Esophagus squamous epithelium (tissue), 5 donors: ENCODE measurements at regions not wholly inside any gene's neighbourhood (a gene's known extent, or its start where the extent isn't known, plus 50 kb on each side); places are given as distances from the start of the nearest gene placed in this dataset.

Experiments used
- DNase-seq: peaks from one replicate; lab custom pipeline; 2025; lab: John Stamatoyannopoulos, UW
- H3K27ac ChIP-seq, 4 donors: fragments of 200-600 bp; sonication (generic); one replicate each; pipeline ENCODE4 v1.5.1; 2016 to 2019; ENCODE audit warnings: mild to moderate bottlenecking in 1 of 4
- H3K27me3 ChIP-seq, 4 donors: fragments of 200-600 bp; sonication (generic); 1 replicate in 3 of 4; 2 replicates in 1 of 4; pipeline versions ENCODE4 v1.5.1 to v1.6.0; 2017 to 2021; ENCODE audit warnings: antibody characterized with exemption in 1 of 4
- H3K36me3 ChIP-seq, 3 donors: fragments of 200-600 bp; sonication (generic); one replicate each; pipeline ENCODE4 v1.5.1; 2016 to 2019
- H3K4me1 ChIP-seq, 3 donors: fragments of 200-600 bp; sonication (generic); one replicate each; pipeline ENCODE4 v1.5.1; 2017 to 2019
- H3K4me3 ChIP-seq, 4 donors: fragments of 200-600 bp; sonication (generic); 1 replicate in 3 of 4; 2 replicates in 1 of 4; pipeline ENCODE4 v1.5.1; 2016 to 2019; ENCODE audit warnings: mild to moderate bottlenecking in 2 of 4, moderate library complexity in 1 of 4
- H3K9me3 ChIP-seq, 3 donors: fragments of 200-600 bp; sonication (generic); one replicate each; pipeline ENCODE4 v1.5.1; 2016 to 2019
- CTCF ChIP-seq, 6 experiments: fragments of 450-650 bp in 4 of 6; fragments of 200-600 bp in 2 of 6; sonication (generic) in 2 of 6; IDR thresholded peaks; one replicate each; pipeline ENCODE4 v1.5.1; 2016 to 2019; ENCODE audit warnings: antibody characterized with exemption in 6 of 6, mild to moderate bottlenecking in 4 of 6, moderate library complexity in 4 of 6
- POLR2A ChIP-seq, 4 donors: fragments of 450-650 bp; IDR thresholded peaks; one replicate each; pipeline ENCODE4 v1.6.1; 2017; ENCODE audit warnings: antibody characterized with exemption in 4 of 4, mild to moderate bottlenecking in 4 of 4, moderate library complexity in 3 of 4
- WGBS, 2 donors: methylation state at CpG; one replicate each; pipeline ENCODE4 v1.1.5; 2018; 5-methylcytosine and 5-hydroxymethylcytosine counted together
- intact Hi-C: fragments of 100-400 bp; cut with DNase I; formaldehyde crosslinking; loops from one replicate; pipeline ENCODE4 v1.15.0; 2022
- donor health status: DM: yes; HTN: yes; CAD: no.

GRCh38 chrX:45879512-45879911 is 665.7 kb downstream of the ZNF674 start:
- WGBS, 2 donors, result 67 to 96% methylated on average over 3 of the region's 3 CpGs
- Histone ChIP-seq H3K4me1 (no peaks in the 10 kb centered on the region), H3K9me3 (no peaks in the 10 kb centered on the region), H3K27me3 (peaks cover 0 to 2% (median 0%) of the 10 kb centered on the region in 4 donors), H3K4me3 (no peak overlapping the region), H3K36me3 (no peaks in the 10 kb centered on the region), H3K27ac (no peak overlapping the region)
- no peak for DNase-seq
- TF ChIP-seq POLR2A (IDR thresholded peaks at IDR 0.05), result no peak
- no peak for TF ChIP-seq CTCF (IDR thresholded peaks at IDR 0.05)
- intact Hi-C loops, result no loop called here

- Histone ChIP-seq H3K36me3 (no peaks in the 10 kb centered on the region), H3K27me3 (peaks cover 0 to 2% (median 0%) of the 10 kb centered on the region in 4 donors), H3K27ac (no peak overlapping the region), H3K4me1 (no peaks in the 10 kb centered on the region), H3K9me3 (no peaks in the 10 kb centered on the region), H3K4me3 (no peak overlapping the region)
- TF ChIP-seq CTCF (IDR thresholded peaks at IDR 0.05), result no peak
- TF ChIP-seq POLR2A (IDR thresholded peaks at IDR 0.05), result no peak
- DNase-seq, result no peak
- intact Hi-C loops, result no loop called here
- WGBS, 2 donors, result 74 to 93% methylated on average over 4 of the region's 4 CpGs
Observed at GRCh38 chrX:45876206-45876605, 669.0 kb downstream of the ZNF674 start.

- intact Hi-C loops, result no loop called here
- TF ChIP-seq CTCF (IDR thresholded peaks at IDR 0.05) (no peak), POLR2A (IDR thresholded peaks at IDR 0.05) (no peak)
Observed at GRCh38 chrX:45873781-45874180, 671.4 kb downstream of the ZNF674 start.

GRCh38 chrX:45872480-45872879 is 671.8 kb upstream of the DIPK2B start:
- H3K4me3 ChIP-seq, result no peak overlapping the region
- TF ChIP-seq CTCF (IDR thresholded peaks at IDR 0.05) (no peak), POLR2A (IDR thresholded peaks at IDR 0.05) (no peak)
- no peak overlapping the region for H3K27ac ChIP-seq
- intact Hi-C loops, result no loop called here
- no peaks in the 10 kb centered on the region for H3K4me1 ChIP-seq
- WGBS, 2 donors, result 75 to 89% methylated on average over 1 of the region's 1 CpG
- H3K36me3 ChIP-seq, result no peaks in the 10 kb centered on the region
- peaks cover 0 to under 1% (median 0%) of the 10 kb centered on the region in 4 donors for H3K27me3 ChIP-seq
- no peaks in the 10 kb centered on the region for H3K9me3 ChIP-seq
- no peak for DNase-seq

More at GRCh38 chrX:45873781-45874180, 671.4 kb downstream of the ZNF674 start:
- WGBS, 2 donors, result 64 to 100% methylated on average over 2 to 3 of the region's 3 CpGs
- no peak for DNase-seq
- Histone ChIP-seq H3K4me3 (no peak overlapping the region), H3K36me3 (no peaks in the 10 kb centered on the region), H3K27me3 (peaks cover 0 to 2% (median 0%) of the 10 kb centered on the region in 4 donors), H3K4me1 (no peaks in the 10 kb centered on the region), H3K27ac (no peak overlapping the region), H3K9me3 (no peaks in the 10 kb centered on the region)

GRCh38 chrX:45868425-45868824 is 667.7 kb upstream of the DIPK2B start:
- TF ChIP-seq POLR2A (IDR thresholded peaks at IDR 0.05), result no peak
- TF ChIP-seq CTCF (IDR thresholded peaks at IDR 0.05), result no peak
- intact Hi-C loops, result no loop called here

More at GRCh38 chrX:45868425-45868824, 667.7 kb upstream of the DIPK2B start:
- no peak overlapping the region for H3K4me3 ChIP-seq
- 36 to 75% methylated on average over 1 of the region's 1 CpG for WGBS, 2 donors
- H3K9me3 ChIP-seq, result no peaks in the 10 kb centered on the region
- no peak overlapping the region for H3K27ac ChIP-seq
- H3K4me1 ChIP-seq, result no peaks in the 10 kb centered on the region
- no peaks in the 10 kb centered on the region for H3K27me3 ChIP-seq
- no peaks in the 10 kb centered on the region for H3K36me3 ChIP-seq
- DNase-seq, result no peak
